Fibroblast of peridontal ligament (primary cell): ENCODE measurements at regions not wholly inside any gene's neighbourhood (a gene's known extent, or its start where the extent isn't known, plus 50 kb on each side); places are given as distances from the start of the nearest gene placed in this dataset.

ENCODE experiments used
- DNase-seq: peaks from one replicate; pipeline ENCODE4 v3.0.0-alpha.2; 2010; ENCODE audit errors: extremely low read depth

- no peak for DNase-seq
These were observed 259.4 kb downstream of the VGLL3 start for GRCh38 chr3:86731501-86731901.

- DNase-seq = no peak
These were observed 267.5 kb downstream of the VGLL3 start for GRCh38 chr3:86723433-86723832.

- DNase-seq = no peak
These were observed 279.3 kb downstream of the VGLL3 start for GRCh38 chr3:86711634-86712033.

- no peak for DNase-seq
These were observed 282.1 kb downstream of the VGLL3 start for GRCh38 chr3:86708893-86709292.

- DNase-seq = peak; percentile 15
These were observed 288.5 kb downstream of the VGLL3 start for GRCh38 chr3:86702381-86702958.

- DNase-seq = no peak
These were observed 295.2 kb downstream of the VGLL3 start for GRCh38 chr3:86695752-86696151.

- no peak for DNase-seq
These were observed 317.0 kb downstream of the VGLL3 start for GRCh38 chr3:86673991-86674390.

- DNase-seq = no peak
These were observed 329.1 kb downstream of the VGLL3 start for GRCh38 chr3:86661817-86662216.

GRCh38 chr3:86658876-86659275 lies 332.1 kb downstream of the VGLL3 start:
- DNase-seq = no peak

GRCh38 chr3:86654806-86655460 lies 336.0 kb downstream of the VGLL3 start:
- no peak for DNase-seq

- DNase-seq = no peak
These were observed 337.2 kb downstream of the VGLL3 start for GRCh38 chr3:86653661-86654205.

GRCh38 chr3:86648087-86648486 lies 342.9 kb downstream of the VGLL3 start:
- no peak for DNase-seq

GRCh38 chr3:86645756-86646155 lies 345.2 kb downstream of the VGLL3 start:
- DNase-seq = no peak

GRCh38 chr3:86634361-86634760 lies 356.6 kb downstream of the VGLL3 start:
- no peak for DNase-seq

GRCh38 chr3:86629511-86629910 lies 361.4 kb downstream of the VGLL3 start:
- DNase-seq = no peak

GRCh38 chr3:86624192-86624591 lies 366.8 kb downstream of the VGLL3 start:
- no peak for DNase-seq

- DNase-seq = no peak
These were observed 372.2 kb downstream of the VGLL3 start for GRCh38 chr3:86618706-86619105.

GRCh38 chr3:86605166-86605565 lies 385.8 kb downstream of the VGLL3 start:
- no peak for DNase-seq

GRCh38 chr3:86595696-86596095 lies 395.3 kb downstream of the VGLL3 start:
- no peak for DNase-seq

- no peak for DNase-seq
These were observed 396.1 kb downstream of the VGLL3 start for GRCh38 chr3:86594838-86595237.

- no peak for DNase-seq
These were observed 412.9 kb downstream of the VGLL3 start for GRCh38 chr3:86578071-86578470.

GRCh38 chr3:86563400-86563970 lies 427.5 kb downstream of the VGLL3 start:
- DNase-seq = peak; percentile 47

GRCh38 chr3:86562090-86562489 lies 428.9 kb downstream of the VGLL3 start:
- DNase-seq = no peak
